Thymus (tissue), 11 donors: ENCODE measurements at regions not wholly inside any gene's neighbourhood (a gene's known extent, or its start where the extent isn't known, plus 50 kb on each side); places are given as distances from the start of the nearest gene placed in this dataset.

Experiments
- DNase-seq, 9 donors: peaks; one replicate each; pipeline ENCODE4 v3.0.0-alpha.2; 2013; ENCODE audit warnings: low spot score in 9 of 9, low read depth in 6 of 9, missing footprints in 1 of 9
- H3K27ac ChIP-seq, 2 donors: one replicate each; pipeline ENCODE4 v1.5.1; 2013; ENCODE audit warnings: control low read depth in 1 of 2, low read depth in 1 of 2, low read length in 1 of 2, mild to moderate bottlenecking in 1 of 2, moderate library complexity in 1 of 2
- H3K27me3 ChIP-seq, 2 donors: one replicate each; pipeline ENCODE4 v1.5.1; 2013; ENCODE audit warnings: low read length in 1 of 2; ENCODE audit not compliant: control insufficient read depth in 2 of 2, insufficient read depth in 1 of 2
- H3K36me3 ChIP-seq, 2 donors: one replicate each; pipeline ENCODE4 v1.5.1; 2013; ENCODE audit warnings: low read length in 1 of 2, mild to moderate bottlenecking in 1 of 2, moderate library complexity in 1 of 2; ENCODE audit not compliant: control insufficient read depth in 2 of 2, insufficient read depth in 2 of 2
- H3K4me1 ChIP-seq, 2 donors: one replicate each; pipeline ENCODE4 v1.5.1; 2013; ENCODE audit warnings: low read length in 2 of 2; ENCODE audit not compliant: control insufficient read depth in 2 of 2, insufficient read depth in 2 of 2
- H3K4me3 ChIP-seq, 2 donors: one replicate each; pipeline ENCODE4 v1.5.1; 2013; ENCODE audit warnings: low read length in 2 of 2, control low read depth in 1 of 2, mild to moderate bottlenecking in 1 of 2
- H3K9me3 ChIP-seq, 2 donors: one replicate each; pipeline ENCODE4 v1.5.1; 2013; ENCODE audit warnings: low read length in 1 of 2, mild to moderate bottlenecking in 1 of 2; ENCODE audit not compliant: control insufficient read depth in 2 of 2, insufficient read depth in 1 of 2
- WGBS: extraction: QIAGEN DNeasy Blood & Tissue Kit; methylation state at CpG from one replicate; pipeline ENCODE4 v1.1.7; 2013; 5-methylcytosine and 5-hydroxymethylcytosine counted together
- donor health status: healthy.

DNA sequence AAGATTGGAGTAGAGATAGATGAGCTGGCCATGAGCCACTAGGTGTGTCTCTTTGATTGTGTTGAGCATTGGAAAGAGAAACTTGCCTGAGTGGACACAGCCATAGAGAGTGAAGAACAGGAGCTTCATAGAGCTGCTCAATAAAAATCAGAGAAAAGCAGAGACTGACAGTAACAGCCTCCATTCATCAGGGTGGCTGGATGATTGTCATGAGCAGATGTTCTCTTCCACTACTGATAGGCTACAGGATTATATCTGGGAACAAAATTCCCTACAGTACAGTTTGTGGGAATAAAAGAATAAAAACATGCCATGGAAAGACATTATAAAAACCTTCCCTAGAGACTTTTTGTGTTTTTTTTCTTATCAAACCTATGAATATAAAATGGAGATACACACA is 404.8 kb upstream of the ACVR2A start:
- Histone ChIP-seq H3K36me3 (no peaks in the 10 kb centered on the region), H3K4me1 (no peaks in the 10 kb centered on the region), H3K27me3 (no peaks in the 10 kb centered on the region), H3K4me3 (no peak overlapping the region), H3K27ac (no peak overlapping the region), H3K9me3 (no peaks in the 10 kb centered on the region)
- no peak for DNase-seq

DNA sequence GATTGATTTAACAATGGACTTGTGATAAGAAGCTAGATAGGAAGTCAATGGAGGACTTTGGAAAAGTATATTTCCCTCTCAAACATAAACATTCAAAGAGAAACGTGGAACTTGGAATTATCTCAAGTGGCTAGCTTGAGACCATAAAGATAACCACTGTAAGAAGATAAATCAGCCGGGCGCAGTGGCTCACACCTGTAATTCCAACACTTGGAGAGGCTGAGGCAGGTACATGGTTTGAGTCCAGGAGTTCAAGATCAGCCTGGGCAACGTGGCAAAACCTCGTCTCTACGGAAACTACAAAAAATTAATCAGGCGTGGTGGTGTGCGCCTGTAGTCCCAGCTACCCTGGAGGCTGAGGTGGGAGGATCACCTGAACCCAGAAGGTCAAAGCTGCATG is 405.9 kb upstream of the ACVR2A start:
- Histone ChIP-seq H3K27me3 (no peaks in the 10 kb centered on the region), H3K4me3 (no peak overlapping the region), H3K36me3 (no peaks in the 10 kb centered on the region), H3K9me3 (no peaks in the 10 kb centered on the region), H3K27ac (no peak overlapping the region), H3K4me1 (no peaks in the 10 kb centered on the region)
- DNase-seq: no peak
- WGBS: 97% methylated on average over 8 of the region's 8 CpGs

DNA sequence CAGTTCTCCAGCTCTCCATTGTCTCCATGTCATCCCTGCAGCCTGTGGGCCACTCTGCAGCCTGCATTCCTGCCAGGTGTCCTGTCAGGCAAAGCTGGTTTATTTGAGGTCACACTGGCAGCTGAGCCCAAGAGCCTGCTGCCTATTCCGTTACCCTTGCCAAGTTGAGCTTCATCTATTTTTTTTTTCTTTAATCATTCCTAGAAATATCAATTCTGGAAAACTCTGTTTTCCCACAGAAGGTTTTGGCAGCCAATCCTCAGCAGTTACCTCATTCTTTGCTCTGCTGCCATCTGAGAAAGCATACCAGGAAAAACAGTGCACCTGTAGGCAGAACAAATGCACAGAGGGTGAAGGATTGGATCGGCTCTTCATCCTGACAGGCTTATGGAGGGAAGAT is 411.0 kb upstream of the ACVR2A start:
- Histone ChIP-seq H3K9me3 (no peaks in the 10 kb centered on the region), H3K4me1 (no peaks in the 10 kb centered on the region), H3K4me3 (no peak overlapping the region), H3K27me3 (no peaks in the 10 kb centered on the region), H3K27ac (no peak overlapping the region), H3K36me3 (no peaks in the 10 kb centered on the region)
- 90% methylated on average over 2 of the region's 2 CpGs for WGBS
- no peak for DNase-seq

DNA sequence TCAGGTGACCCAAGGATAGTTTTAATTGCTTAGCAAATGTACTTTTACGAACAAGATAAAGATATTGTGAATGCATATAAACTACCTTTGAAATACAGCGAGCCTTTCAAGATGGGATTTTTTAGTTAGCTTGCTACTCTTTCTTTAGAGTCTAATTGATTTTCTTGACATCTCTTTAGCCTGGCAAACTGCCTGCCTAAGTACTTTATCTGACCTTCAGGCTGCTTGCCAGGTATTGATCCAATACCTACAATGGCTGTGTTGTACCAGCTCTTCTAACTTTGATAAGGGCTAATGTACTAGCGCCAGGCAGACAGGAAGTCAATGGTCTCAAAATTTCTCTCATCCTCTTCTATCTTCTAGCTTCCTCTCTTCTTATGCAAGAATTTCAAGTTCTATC is 414.4 kb upstream of the ACVR2A start:
- 95% methylated on average over 3 of the region's 3 CpGs for WGBS
- H3K4me1 ChIP-seq: no peaks in the 10 kb centered on the region
- no peak overlapping the region for H3K27ac ChIP-seq
- H3K27me3 ChIP-seq: no peaks in the 10 kb centered on the region
- H3K9me3 ChIP-seq: no peaks in the 10 kb centered on the region
- no peak for DNase-seq
- no peaks in the 10 kb centered on the region for H3K36me3 ChIP-seq
- H3K4me3 ChIP-seq: no peak overlapping the region

DNA sequence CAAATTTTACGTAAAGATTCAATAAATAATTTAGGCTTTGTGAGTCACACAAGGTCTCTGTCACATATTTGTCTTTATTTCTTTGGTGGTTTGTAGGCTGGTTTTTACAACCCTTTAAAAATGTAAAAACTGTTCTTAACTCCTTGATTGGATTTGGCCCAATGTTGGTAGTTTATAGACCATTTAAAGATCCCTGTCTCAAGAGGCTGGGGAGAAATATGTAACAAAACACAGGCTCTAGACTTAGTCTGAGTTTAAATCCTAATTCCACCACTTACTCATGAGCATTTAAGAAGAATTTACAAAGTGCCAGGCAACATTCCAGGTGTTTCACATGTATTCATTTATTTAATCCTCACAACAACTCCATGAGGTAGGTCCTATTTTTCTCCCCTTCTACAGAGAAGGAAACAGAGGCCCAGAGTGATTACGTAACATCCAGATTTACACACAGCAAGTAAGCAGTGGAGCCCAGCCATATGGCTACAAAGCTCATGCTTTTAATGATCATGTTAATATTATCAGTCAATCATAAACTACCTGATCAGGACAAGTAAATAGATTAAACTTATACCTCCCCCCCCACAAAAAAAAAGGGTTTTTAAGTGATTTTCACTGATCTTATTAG is 416.6 kb upstream of the ACVR2A start:
- Histone ChIP-seq H3K9me3 (no peaks in the 10 kb centered on the region), H3K36me3 (no peaks in the 10 kb centered on the region), H3K4me1 (no peaks in the 10 kb centered on the region), H3K4me3 (no peak overlapping the region), H3K27ac (no peak overlapping the region), H3K27me3 (no peaks in the 10 kb centered on the region)
- WGBS: 99% methylated on average over 2 of the region's 2 CpGs
- DNase-seq: no peak

DNA sequence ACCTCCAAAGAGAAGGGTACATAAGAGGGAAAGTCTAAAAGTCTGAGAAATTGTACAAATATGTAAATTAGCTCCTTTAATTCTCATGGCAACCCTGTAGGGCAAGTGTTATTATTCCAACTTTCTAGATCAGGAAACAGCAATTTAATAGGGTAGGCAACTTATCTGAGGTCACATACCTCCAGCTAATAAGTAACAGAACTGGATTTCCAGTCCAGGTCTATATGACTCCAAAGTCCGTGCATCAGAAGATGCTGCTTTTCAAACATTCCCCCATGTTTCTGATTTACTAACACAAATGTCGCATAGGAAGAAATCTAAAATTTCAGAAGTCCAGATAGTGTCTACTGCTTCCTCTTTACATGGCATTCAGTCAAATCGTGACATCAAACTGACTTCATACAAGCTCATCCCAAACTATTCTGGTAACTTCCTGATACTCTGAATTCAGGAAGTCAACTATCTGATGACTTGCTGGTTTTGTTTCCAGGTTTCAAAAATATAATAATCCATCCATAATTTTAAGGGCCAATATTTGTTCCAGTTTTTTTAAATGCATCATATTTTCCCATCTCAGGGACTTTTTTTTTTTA is 419.3 kb upstream of the ACVR2A start:
- no peaks in the 10 kb centered on the region for H3K4me1 ChIP-seq
- no peaks in the 10 kb centered on the region for H3K9me3 ChIP-seq
- no peaks in the 10 kb centered on the region for H3K27me3 ChIP-seq
- H3K36me3 ChIP-seq: no peaks in the 10 kb centered on the region
- no peak overlapping the region for H3K4me3 ChIP-seq
- WGBS: 91% methylated on average over 3 of the region's 3 CpGs
- DNase-seq: no peak
- no peak overlapping the region for H3K27ac ChIP-seq

DNA sequence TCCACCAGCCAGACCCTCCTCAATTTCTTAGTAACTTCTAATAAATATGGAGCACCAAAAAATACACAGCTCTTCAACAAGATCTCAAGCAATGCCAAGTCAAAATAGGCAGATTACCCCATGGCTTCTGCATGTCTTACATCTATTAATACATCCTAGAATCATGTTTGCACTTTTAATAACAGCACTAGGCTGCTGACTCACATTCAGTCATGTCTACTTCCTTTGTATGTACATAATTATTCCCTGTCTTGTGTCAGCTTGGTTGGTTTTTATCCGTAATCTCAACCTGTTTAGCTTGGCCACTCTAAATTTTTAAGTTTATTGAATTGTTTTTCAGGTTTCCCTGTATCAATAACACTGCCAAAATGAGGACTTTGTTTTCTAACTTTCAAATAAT is 420.1 kb upstream of the ACVR2A start:
- H3K27ac ChIP-seq: no peak overlapping the region
- H3K4me1 ChIP-seq: no peaks in the 10 kb centered on the region
- no peaks in the 10 kb centered on the region for H3K9me3 ChIP-seq
- no peaks in the 10 kb centered on the region for H3K36me3 ChIP-seq
- no peak overlapping the region for H3K4me3 ChIP-seq
- no peak for DNase-seq
- WGBS: 90% methylated on average over 1 of the region's 1 CpG
- H3K27me3 ChIP-seq: no peaks in the 10 kb centered on the region

DNA sequence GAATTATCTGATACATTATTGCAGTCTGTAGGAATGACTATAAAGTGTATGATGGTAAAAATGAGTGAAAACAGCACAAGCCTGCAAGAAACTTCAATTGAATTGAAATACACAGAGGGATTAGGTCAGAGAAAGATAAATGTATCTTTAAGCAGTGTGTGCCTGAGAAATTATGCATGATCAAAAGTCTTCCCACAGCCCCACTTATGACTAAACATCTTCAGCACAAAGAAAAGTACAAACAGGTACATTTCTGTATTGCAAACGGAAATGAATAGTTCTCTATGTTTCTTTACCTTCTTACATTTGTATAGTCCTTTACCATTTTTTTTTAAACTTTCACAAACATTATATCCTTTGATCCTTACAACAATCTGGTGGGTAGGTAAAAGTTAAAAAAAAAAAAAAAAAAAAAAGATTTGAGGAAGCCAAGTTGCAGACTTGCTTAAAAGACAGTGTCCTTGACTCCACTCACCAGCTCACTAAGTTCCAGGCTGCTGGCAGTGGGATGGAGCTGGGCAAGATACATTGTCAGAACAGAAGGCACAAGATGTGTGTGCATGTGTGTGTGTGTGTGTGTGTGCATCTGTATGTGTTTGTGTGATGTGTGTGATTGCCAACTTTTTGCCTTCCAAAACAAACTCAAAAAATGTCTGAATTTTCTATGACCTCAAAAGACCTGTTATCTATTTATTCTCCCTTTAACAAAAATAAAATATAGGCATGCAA is 423.7 kb upstream of the ACVR2A start:
- no peaks in the 10 kb centered on the region for H3K27me3 ChIP-seq
- H3K4me1 ChIP-seq: no peaks in the 10 kb centered on the region
- H3K9me3 ChIP-seq: no peaks in the 10 kb centered on the region
- no peak overlapping the region for H3K27ac ChIP-seq
- H3K36me3 ChIP-seq: no peaks in the 10 kb centered on the region
- 85% methylated on average over 1 of the region's 1 CpG for WGBS
- no peak overlapping the region for H3K4me3 ChIP-seq
- DNase-seq: no peak

DNA sequence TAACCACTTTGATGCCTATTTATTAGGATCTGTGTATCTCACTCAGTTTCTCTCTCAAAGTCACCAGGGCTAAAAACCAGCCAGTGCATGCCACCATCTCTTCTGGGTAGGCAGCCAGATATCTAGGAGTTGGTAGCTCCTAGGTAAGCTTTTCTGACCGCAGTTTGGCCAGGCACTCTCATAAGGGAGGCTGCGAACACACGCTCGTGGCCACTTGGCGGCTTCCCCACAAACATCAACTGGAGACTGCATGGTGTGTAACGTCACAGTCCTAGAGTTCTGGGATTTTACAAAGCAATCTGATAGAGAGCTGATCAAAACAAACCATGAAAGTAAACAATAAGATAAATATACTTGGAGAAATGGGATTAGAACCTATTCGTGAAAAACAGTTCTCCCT is 424.3 kb upstream of the ACVR2A start:
- Histone ChIP-seq H3K36me3 (no peaks in the 10 kb centered on the region), H3K4me3 (no peak overlapping the region), H3K4me1 (no peaks in the 10 kb centered on the region), H3K27me3 (no peaks in the 10 kb centered on the region), H3K9me3 (no peaks in the 10 kb centered on the region), H3K27ac (no peak overlapping the region)
- WGBS: 94% methylated on average over 7 of the region's 7 CpGs
- DNase-seq: no peak
